ENCODE measurements at regions not wholly inside any gene's neighbourhood (a gene's known extent, or its start where the extent isn't known, plus 50 kb on each side); places are given as distances from the start of the nearest gene placed in this dataset.

- intact Hi-C loops (cut with DNase I, micrococcal nuclease), result no loop called here
- ATAC-seq (ENCODE audit: poor library complexity), result no peak
- no peak overlapping the region for H3K27ac Mint-ChIP-seq
- Histone ChIP-seq H3K36me3 (ENCODE audit: insufficient read depth, low read length) (no peaks in the 10 kb centered on the region), H3K9me3 (ENCODE audit: control insufficient read depth in 1 of 2, insufficient read depth in 1 of 2, low read length in 2 of 2) (peaks cover 0 to 20% of the 10 kb centered on the region in 2 experiments), H3K27me3 (ENCODE audit: control insufficient read depth in 1 of 2, insufficient read depth in 2 of 2, low read length in 2 of 2) (peaks cover 2 to 15% of the 10 kb centered on the region in 2 experiments), H3K27ac (ENCODE audit: low read depth in 1 of 2, low read length in 2 of 2) (no peak overlapping the region), H3K4me1 (ENCODE audit: insufficient read depth, low read length) (no peaks in the 10 kb centered on the region), H3K4me3 (ENCODE audit: low read length) (no peak overlapping the region)
- no peak for TF ChIP-seq CTCF (IDR thresholded peaks at IDR 0.05)
- peaks cover 52% of the 10 kb centered on the region for H3K27me3 Mint-ChIP-seq
- no peaks in the 10 kb centered on the region for H3K9me3 Mint-ChIP-seq
- CTCF ChIA-PET, result no interaction called here
- DNase-seq, result no peak
- no peaks in the 10 kb centered on the region for H3K4me1 Mint-ChIP-seq (ENCODE audit: low read depth)
- H3K4me3 Mint-ChIP-seq, result no peak overlapping the region
- POLR2A ChIA-PET, result no interaction called here
- H3K36me3 Mint-ChIP-seq (ENCODE audit: low read depth), result no peaks in the 10 kb centered on the region
Observed at GRCh38 chr14:101155575-101155974, 252.1 kb upstream of the RTL1 start.

GRCh38 chr14:101167428-101167827 lies 263.9 kb upstream of the RTL1 start:
- peaks cover 15% of the 10 kb centered on the region for H3K27me3 Mint-ChIP-seq
- no peak overlapping the region for H3K4me3 Mint-ChIP-seq
- no peaks in the 10 kb centered on the region for H3K36me3 Mint-ChIP-seq (ENCODE audit: low read depth)
- intact Hi-C loops (cut with DNase I, micrococcal nuclease), result no loop called here
- no peak for TF ChIP-seq CTCF (IDR thresholded peaks at IDR 0.05)
- Histone ChIP-seq H3K36me3 (ENCODE audit: insufficient read depth, low read length) (no peaks in the 10 kb centered on the region), H3K4me1 (ENCODE audit: insufficient read depth, low read length) (no peaks in the 10 kb centered on the region), H3K9me3 (ENCODE audit: control insufficient read depth in 1 of 2, insufficient read depth in 1 of 2, low read length in 2 of 2) (peaks cover 12 to 20% of the 10 kb centered on the region in 2 experiments), H3K27ac (ENCODE audit: low read depth in 1 of 2, low read length in 2 of 2) (no peak overlapping the region), H3K4me3 (ENCODE audit: low read length) (no peak overlapping the region), H3K27me3 (ENCODE audit: control insufficient read depth in 1 of 2, insufficient read depth in 2 of 2, low read length in 2 of 2) (peaks cover 0 to 3% of the 10 kb centered on the region in 2 experiments)
- POLR2A ChIA-PET, result no interaction called here
- no peak overlapping the region for H3K27ac Mint-ChIP-seq
- CTCF ChIA-PET, result no interaction called here
- no peaks in the 10 kb centered on the region for H3K4me1 Mint-ChIP-seq (ENCODE audit: low read depth)
- H3K9me3 Mint-ChIP-seq, result peaks cover 18% of the 10 kb centered on the region
- DNase-seq (no peak), ATAC-seq (ENCODE audit: poor library complexity) (no peak)

GRCh38 chr14:101169267-101169666 lies 265.7 kb upstream of the RTL1 start:
- Histone ChIP-seq H3K36me3 (ENCODE audit: insufficient read depth, low read length) (no peaks in the 10 kb centered on the region), H3K27me3 (ENCODE audit: control insufficient read depth in 1 of 2, insufficient read depth in 2 of 2, low read length in 2 of 2) (peaks cover 0 to 5% of the 10 kb centered on the region in 2 experiments), H3K4me1 (ENCODE audit: insufficient read depth, low read length) (no peaks in the 10 kb centered on the region), H3K27ac (ENCODE audit: low read depth in 1 of 2, low read length in 2 of 2) (no peak overlapping the region), H3K9me3 (ENCODE audit: control insufficient read depth in 1 of 2, insufficient read depth in 1 of 2, low read length in 2 of 2) (peaks cover 12 to 20% of the 10 kb centered on the region in 2 experiments), H3K4me3 (ENCODE audit: low read length) (no peak overlapping the region)
- H3K4me1 Mint-ChIP-seq (ENCODE audit: low read depth), result no peaks in the 10 kb centered on the region
- ATAC-seq (ENCODE audit: poor library complexity) (no peak), DNase-seq (no peak)
- ChIA-PET CTCF (no interaction called here), POLR2A (no interaction called here)
- H3K4me3 Mint-ChIP-seq, result no peak overlapping the region
- H3K27me3 Mint-ChIP-seq, result peaks cover 16% of the 10 kb centered on the region
- no peak overlapping the region for H3K27ac Mint-ChIP-seq
- no peaks in the 10 kb centered on the region for H3K36me3 Mint-ChIP-seq (ENCODE audit: low read depth)
- TF ChIP-seq CTCF (IDR thresholded peaks at IDR 0.05), result no peak
- intact Hi-C loops (cut with DNase I, micrococcal nuclease), result no loop called here
- H3K9me3 Mint-ChIP-seq, result peaks cover 18% of the 10 kb centered on the region

Data from CD4-positive, alpha-beta T cell (primary cell).